ENCODE measurements at regions not wholly inside any gene's neighbourhood (a gene's known extent, or its start where the extent isn't known, plus 50 kb on each side); places are given as distances from the start of the nearest gene placed in this dataset.
"Not testable (repeated sequence)": the region's sequence is repeated elsewhere in the genome, so short reads cannot be mapped to it uniquely, and the experiment has no call there.

DNA sequence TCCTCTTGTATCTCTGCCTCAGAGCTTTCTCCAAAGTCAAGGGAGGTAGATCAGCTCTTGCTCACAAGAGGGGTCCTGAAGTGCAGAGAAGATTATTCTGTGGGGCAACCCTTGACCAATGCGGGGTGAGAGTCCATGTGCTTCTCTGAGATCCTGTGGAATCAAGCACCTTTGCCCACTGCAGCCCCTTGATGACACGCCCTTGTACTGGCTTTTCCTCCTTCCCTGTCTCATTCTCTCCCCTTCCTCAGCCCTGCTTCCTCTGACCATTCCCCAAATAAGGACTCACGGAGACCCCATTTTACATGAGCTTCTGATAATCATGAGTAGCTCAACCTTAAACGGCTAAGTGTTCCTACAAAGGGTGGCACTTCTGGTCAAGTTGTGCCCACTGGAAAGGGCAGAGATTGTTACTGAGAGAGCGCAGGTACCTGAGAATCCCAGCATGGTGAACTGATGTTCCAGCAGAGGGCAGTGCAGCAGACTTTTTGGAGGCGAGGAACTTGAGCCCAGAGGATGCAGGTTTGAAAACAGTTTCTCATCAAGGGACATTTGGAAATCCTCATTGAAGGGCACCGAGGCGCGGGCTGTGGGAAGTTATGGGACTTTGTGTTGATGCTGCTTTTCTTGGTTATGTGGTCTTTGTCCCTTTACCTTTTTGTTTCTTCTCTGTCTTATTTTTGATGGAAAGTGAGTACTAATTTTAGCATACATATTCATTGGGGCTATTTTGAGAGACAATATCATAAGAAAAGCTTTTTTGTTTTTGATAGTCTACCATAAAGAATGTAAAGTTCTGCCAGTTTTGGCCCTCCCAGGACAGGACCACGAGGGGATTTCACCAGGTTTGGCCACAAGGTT, 201.3 kb downstream of the RBM46 start:
- DNase-seq (ENCODE audit: low read depth in 3 of 3, low spot score in 2 of 3) = peak; percentile 10 to 52 (median 45)

DNA sequence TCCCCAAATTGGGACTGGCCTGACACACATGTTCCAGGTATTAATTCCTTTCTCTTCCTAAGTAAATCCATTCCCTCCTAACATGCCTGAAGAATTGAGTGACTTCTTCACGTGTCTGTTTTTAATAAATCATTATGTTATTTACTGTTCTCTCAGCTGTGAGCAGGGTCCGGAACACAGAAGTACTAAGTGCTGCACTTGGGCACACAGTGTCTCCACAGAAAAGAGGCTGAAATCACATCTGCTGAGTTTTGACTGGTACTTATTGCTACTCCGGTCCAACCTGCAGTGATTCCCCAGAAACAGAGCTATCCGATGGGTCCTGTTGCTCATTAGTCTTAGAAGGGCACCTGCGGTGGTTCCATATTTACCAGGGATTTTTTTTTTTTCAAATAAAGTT, 202.6 kb downstream of the RBM46 start:
- DNase-seq (ENCODE audit: low read depth in 3 of 3, low spot score in 2 of 3) = no peak

DNA sequence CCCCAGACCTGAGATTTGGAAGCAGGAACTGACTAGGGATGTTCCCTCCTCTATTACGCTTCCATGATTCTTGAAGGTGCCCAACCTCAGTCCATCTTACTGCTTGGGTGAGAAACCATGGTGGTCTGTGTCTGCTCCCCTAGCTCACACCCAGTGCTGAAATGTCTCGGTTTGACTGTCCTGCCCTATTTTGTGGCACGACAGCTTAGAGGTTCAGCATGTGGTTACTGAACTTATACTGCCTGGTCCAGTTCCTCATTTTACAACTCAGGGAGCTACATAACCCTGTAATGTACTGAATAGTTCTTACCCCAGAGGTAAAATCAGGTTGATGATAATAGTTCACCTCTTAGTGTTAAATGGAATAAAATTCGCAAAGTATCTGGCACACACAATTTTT, 203.1 kb downstream of the RBM46 start:
- no peak for DNase-seq (ENCODE audit: low read depth in 3 of 3, low spot score in 2 of 3)

DNA sequence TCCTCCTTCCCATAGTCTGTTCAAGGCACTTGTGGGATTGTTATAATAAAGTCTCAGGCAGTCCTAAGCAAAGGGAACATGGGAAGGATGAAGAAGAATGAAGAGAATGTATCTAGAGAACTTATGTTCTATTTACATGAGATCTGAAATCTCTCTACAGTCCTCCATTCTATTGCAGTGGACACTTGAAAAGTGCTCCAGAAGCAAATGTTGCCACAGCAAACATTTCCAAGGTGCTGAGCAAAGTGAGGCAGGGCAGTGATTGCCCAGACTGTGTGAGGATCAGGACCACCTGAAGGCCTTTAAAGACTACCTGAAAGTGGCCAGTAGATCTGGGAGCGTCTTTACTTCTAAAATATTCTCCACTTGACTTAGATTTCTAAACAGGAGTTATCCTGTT, 203.5 kb downstream of the RBM46 start:
- DNase-seq (ENCODE audit: low read depth in 3 of 3, low spot score in 2 of 3) = no peak

DNA sequence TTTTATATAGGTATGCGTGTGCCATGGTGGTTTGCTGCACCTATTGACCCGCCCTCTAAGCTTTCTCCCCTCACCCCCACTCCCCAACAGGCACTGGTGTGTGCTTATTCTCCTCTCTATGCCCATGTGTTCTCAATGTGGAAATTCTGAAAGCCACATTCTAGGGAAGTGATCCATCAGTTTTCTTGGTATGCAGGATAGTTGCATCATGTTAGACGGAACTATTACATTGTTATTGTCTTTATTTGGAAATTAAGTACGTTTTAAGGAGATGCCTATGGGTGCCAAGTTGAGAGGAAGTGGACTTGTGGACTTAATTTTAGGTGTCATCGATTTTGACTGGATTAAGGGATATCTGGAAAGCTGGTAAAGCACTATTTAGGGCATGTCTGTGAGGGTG, 204.6 kb downstream of the RBM46 start:
- no peak for DNase-seq (ENCODE audit: low read depth in 3 of 3, low spot score in 2 of 3)

DNA sequence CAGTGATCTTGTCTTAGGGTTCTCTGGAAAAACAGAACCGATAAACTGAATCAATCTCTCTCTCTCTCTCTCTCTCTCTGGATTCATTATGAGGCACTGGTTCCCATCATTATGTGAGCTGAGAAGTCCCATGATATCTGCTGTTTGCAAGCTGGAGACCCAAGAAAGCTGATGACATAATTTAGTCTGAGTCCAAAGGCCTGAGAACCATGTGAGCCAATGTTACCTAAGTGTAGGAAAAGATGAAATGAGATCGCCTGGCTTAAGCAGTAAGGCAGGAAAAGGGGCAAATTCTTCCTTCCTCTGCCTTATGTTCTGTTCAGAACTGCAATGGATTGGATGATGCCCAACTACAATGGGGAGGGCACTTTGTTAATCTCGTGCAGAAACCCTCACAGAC, 207.4 kb downstream of the RBM46 start:
- DNase-seq (ENCODE audit: low read depth in 3 of 3, low spot score in 2 of 3) = no peak

DNA sequence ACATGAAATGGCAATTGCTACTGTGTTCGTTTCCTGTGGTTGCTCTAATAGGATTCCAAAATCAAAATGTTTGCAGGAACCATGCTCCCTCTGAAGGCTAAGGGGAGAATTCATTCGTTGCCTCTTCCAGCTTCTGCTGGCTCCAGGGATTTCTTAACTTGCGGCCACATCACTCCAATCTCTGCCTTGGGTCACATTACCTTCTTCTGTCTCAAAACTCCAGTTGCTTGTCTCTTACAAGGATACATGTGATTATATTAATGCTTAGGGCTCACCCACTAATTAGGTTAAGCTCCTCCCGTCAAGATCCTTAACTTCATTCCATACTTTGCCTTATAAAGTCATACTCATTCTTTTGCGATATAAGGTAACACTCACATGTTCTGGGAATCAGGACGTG, 208.4 kb downstream of the RBM46 start:
- no peak for DNase-seq (ENCODE audit: low read depth in 3 of 3, low spot score in 2 of 3)

DNA sequence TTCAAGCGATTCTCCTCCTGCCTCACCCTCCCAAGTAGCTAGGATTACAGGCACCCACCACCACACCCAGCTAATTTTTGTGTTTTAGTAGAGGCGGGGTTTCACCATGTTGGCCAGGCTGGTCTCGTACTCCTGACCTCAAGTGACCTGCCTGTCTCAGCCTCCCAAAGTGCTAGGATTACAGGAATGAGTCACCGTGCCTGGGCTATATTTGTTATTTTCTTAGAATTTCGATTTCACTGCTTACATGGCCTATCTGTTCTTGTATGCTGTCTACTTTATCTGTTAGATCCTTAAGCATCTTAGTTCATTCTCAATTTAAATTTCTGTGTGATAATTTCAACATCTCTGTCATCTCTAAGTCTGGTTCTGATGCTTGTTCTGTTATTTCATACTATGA, 210.6 kb upstream of the NPY2R start:
- DNase-seq (ENCODE audit: low read depth in 3 of 3, low spot score in 2 of 3) = not testable (repeated sequence)

DNA sequence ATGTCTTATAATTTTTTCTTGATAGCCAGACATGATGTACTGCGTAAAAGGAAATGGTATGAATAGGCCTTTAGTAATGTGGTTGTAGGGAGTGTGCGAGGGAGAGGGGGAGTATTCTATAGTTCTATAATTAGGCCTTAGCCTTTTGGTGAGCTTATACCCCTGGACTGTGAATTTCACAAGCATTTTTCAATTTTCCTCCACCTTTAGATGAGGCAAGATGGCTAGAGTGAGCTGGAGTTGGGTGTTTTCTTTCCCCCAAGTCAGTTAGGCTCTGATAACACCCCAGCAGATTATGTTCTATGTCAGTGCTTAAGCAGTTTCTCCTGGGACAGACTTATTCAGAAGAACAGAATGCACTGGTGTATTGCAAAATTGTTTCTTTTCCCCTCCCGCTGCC, 210.2 kb upstream of the NPY2R start:
- DNase-seq (ENCODE audit: low read depth in 3 of 3, low spot score in 2 of 3) = no peak

DNA sequence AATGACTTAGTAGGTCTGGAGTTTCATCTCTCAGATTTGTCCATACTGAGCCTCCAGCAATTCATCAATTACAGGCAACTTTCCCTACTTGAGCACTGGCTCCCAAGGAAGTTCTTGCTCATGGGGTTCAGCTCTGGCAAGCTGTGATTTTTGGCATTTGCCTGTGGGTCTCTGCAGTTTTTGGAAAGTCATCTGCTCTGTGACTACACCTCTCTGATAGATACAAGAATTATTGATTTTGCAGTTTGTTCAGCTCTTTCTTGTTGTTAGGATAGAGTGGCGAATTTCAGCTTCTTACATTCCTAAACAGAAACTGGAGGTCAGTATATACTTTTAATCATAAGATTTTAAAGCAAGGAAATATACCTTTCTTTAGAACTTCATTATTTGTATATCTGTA, 209.7 kb upstream of the NPY2R start:
- DNase-seq (ENCODE audit: low read depth in 3 of 3, low spot score in 2 of 3) = no peak

DNA sequence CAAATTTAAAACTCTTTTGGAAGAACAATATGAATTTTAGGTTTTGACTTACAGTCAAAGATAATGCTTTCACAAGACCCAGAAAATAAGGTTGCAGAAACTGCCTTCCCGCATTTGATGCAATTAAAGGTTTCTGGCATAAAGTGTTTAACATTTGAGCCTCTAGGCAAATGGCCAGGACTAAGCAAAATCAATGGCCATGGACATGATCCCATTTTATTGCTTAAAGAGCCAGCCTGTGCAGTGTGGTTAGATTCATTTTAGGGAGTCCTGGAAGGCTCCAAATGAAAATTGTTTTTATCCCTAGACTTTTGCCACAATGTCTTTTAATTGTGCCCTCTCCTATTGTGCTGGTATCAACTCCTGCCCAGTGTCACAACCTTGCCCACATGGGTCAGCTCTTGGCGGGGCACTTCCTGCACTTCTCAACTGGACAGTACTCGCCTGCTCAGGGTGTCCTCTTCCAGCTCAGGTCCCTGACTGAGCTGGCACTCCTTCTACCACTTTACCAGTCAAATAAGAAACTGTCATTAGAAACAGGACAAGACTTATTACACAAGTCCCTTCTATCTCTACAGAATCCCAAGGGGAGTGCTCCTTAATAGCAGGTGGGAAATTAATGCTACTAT, 208.4 kb upstream of the NPY2R start:
- no peak for DNase-seq (ENCODE audit: low read depth in 3 of 3, low spot score in 2 of 3)

DNA sequence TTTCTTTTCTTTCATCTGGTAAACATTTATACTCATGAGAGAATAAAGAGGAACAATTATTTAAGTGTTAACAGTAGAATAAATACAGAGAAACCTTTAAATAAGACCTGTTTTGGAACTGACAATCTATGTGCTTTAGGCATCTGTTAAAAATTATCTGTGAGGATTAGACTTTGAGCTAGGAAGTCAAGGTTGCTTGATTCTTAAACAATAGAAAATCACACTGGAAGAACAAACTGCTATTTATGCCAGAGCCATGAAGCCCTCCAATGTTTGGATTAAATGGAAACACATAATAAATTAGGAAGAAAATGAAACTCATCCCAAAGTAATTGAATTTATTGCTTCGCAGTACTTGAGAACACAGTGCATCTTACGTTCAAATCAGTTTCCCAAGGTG, 207.2 kb upstream of the NPY2R start:
- DNase-seq (ENCODE audit: low read depth in 3 of 3, low spot score in 2 of 3) = no peak

DNA sequence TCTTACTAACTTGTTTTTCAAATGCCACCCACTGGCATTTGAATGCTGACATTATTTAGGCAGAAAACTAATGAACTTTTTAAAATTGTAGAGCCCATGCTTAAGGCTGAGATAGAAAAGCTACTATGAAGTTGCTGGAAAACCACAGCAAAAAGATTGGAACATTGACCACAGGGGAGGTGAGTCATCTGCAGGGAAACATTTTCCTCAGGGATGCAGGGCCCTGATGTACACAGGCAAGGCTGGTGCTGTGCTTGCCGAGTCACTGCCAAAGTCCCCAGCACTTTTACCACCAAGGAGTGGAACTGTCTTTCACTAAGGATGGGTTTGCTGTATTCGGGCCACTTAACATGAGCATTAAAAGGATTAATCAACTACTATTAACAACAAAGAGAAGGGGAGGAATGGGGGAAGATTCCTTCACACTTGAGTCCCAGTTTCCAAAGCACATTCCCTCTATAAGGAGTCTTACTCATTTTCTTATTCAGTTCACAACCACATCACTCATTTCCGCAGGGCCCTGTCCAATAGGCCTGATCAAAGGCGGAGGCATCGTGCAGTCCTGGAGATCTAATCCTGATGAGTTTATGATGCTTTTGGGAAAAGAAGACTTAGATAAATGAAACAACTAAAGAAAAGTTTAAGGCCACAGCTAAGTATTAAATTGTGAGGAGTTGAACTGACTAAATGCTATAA, 202.9 kb upstream of the NPY2R start:
- DNase-seq (ENCODE audit: low read depth in 3 of 3, low spot score in 2 of 3) = no peak

DNA sequence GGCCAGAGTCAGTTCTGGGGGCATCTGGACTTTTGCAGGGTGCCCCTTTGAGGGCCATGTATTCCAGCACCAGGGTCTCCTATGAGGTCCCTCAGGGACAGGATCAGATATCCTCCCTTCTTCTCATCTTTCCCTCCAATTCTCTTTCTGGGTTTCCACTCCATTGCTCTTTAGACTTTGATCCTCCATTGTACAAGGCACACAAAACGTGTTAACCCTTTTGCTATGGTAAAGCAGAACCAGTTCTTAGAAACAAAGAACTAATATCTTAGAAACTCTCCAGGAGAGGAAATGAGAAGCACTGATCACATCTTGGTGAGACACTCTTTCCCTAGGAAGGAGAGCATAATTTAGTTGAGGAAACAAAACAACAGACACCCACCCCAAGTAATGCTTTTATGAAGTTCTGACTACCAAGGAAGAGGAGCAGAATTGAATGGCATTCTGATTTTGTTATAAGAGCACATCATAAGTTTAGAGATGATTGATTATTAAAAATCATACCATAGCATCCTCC, 200.7 kb upstream of the NPY2R start:
- no peak for DNase-seq (ENCODE audit: low read depth in 3 of 3, low spot score in 2 of 3)

DNA sequence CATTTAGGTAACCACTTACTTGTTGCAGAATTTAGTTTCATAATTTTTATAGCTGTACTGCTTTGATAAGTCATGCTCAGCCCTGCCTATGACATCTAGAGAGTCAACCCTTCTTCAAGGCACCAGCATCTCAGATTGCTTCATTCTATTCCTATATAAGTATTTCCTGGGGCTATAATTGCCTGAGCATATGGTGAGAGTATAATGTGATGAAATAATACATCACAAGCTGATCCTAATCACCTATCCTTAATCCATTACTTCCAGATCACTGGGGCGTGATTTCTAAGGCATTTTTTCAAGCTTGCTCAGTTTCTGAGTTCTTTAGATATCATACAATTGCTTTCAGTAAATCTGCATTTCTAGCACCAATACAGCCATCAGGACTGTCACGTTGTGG, 200.0 kb upstream of the NPY2R start:
- no peak for DNase-seq (ENCODE audit: low read depth in 3 of 3, low spot score in 2 of 3)

DNA sequence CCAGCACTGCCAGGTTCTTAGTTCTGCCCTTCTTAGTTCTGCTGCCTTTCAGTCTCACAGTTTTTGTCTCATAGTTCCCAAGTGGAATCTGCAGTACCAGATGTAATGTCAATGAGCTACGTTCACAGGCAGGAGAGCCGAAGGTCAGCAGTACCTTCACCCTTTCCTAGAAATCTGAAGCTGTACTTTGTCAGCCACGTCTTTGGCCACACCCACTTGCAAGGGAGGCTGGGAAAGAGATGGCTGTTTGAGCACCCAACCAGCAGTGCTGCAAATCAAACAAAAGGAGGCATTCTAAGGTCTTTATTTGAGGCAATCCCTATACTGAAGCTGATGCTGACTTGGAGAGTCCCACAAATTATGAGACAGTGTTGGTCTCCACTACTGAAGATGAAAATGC, 199.1 kb upstream of the NPY2R start:
- DNase-seq (ENCODE audit: low read depth in 3 of 3, low spot score in 2 of 3) = no peak

DNA sequence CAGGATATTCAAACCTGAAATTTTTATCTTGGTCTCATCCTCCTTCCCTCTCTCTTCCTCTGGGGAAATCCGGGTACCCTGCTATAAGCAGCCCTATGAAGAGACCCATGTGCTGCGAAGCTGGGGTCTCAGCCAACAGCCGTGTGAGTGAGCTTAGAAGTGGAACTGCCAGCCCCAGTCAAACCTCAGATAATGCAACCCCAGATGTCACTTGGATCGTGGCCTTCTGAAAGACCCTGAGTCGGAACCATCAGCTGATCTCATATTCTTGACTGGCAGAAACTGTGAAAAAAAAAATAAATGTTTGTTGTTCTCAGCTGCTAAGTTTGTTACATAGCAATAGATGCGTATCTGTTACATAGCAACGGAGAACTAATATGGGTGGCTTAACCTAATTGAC, 198.1 kb upstream of the NPY2R start:
- DNase-seq (ENCODE audit: low read depth in 3 of 3, low spot score in 2 of 3) = no peak

DNA sequence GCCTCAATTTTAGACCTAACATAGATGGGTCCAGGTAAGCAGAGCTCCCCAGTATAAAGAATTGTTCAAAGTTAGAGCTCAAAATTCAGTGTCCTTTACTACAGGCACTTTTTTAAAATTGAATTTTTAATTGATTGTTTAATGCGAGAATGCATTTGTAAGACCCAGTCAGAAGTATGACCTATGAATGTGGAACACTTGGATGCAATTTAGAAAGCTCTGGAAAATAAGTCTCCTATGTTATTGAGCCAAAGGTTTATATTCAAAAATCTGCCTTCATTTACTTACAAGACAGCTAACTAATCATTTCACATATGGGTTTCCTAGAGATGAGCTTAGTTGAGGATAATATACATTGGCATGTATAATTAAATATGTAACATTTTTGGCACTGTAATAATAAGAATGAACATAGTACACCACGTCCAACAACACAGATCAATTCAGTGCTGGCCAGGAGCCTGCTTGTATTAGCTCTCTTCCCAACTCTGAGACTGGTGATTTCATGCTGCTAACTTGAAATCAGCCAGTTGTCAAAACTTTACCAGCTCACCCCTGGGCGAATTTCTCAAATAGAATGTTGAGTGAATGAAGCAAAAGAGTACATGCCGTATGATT, 197.2 kb upstream of the NPY2R start:
- DNase-seq (ENCODE audit: low read depth in 3 of 3, low spot score in 2 of 3) = no peak

DNA sequence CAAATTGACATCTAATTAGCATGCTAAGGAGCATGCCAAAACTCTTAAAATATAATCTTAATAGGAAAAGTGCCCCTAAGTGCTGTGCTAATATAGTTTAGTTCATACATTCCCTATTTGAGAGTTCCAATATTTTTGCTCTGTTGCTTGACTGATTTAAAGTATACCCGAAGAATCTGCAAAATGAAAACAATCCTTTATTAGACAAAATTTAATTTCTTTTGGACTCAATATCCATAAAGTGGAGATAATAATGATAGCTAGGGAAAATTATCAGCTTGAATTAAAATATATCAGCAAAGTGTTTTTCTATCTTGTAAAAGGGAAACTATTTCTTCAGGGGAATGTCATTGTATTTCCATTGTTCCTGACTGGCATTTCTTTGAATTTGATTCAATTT, 196.0 kb upstream of the NPY2R start:
- DNase-seq (ENCODE audit: low read depth in 3 of 3, low spot score in 2 of 3) = no peak

DNA sequence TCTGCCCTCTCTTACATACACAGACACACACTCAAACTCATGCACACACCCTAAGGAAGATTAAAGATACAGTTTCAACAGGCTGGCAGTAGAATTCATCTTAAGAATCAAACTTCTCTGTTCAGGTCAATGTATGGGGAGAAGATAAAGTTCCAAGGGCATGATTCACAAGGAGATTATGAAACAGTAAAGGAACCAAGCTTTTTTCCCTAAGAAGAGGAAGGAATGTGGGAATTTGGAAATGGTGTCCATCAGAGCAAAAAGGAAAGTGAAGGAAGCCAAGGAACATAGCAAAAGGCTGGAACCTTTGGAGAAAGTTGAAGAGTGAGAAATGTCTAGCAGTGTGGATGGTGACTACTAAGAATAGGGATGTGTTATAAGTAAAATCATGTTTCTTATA, 191.0 kb upstream of the NPY2R start:
- DNase-seq (ENCODE audit: low read depth in 3 of 3, low spot score in 2 of 3) = no peak

DNA sequence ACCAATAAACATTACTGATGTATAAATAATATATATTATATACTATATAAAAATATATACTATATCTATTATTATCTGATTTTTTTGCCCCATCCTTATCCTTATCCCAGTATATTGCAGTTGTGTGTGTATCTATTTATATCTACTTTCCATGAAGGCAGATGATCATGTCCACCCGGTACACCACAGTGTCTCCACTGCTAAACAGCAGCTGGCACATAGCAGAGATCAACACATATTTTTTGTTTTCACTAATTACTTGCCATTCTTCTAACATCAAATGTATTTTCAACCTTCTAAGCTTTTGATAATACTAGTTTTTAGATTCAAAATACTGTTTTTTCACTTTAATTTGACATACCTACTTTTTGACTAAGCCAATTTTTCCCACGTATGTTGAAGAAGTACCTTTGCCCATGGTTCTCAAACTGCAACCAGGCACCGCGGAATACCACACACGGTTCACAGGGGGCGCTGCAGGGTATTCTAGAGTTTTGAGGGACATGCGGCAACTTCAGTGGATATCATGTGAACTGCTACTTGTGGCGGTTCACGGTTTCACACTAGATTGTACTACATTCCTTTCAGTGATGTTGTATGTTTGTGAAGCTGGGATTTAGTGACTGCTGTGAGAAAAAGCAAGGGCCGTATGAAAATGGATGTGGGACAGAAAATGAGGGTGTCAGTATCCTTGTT, 182.5 kb upstream of the NPY2R start:
- DNase-seq (ENCODE audit: low read depth in 3 of 3, low spot score in 2 of 3) = peak in 1 of 3 donors; percentile 4
